Body of pancreas (tissue), 4 donors: ENCODE measurements at regions not wholly inside any gene's neighbourhood (a gene's known extent, or its start where the extent isn't known, plus 50 kb on each side); places are given as distances from the start of the nearest gene placed in this dataset.

Experiments
- ATAC-seq: fragments of 150-250 bp; one replicate; pipeline ENCODE4 v1.9.1; 2016
- DNase-seq, 4 donors: peaks; one replicate each; pipeline ENCODE4 v3.0.0-alpha.2; 2019
- H3K27ac ChIP-seq, 4 donors: fragments of 200-600 bp; sonication (generic); 1 replicate in 3 of 4; 2 replicates in 1 of 4; pipeline versions ENCODE4 v1.5.1 to v1.6.1; 2016 to 2019; ENCODE audit warnings: mild to moderate bottlenecking in 1 of 4, mixed read lengths in 1 of 4, moderate library complexity in 1 of 4
- H3K27me3 ChIP-seq, 2 donors: fragments of 200-600 bp; sonication (generic); one replicate each; pipeline ENCODE4 v1.6.0; 2016; ENCODE audit warnings: mild to moderate bottlenecking in 1 of 2
- H3K36me3 ChIP-seq, 2 donors: fragments of 200-600 bp; sonication (generic); replicated peaks in 1 of 2; 2 replicates each; pipeline ENCODE4 v1.5.1; 2016; ENCODE audit warnings: low read depth in 2 of 2; ENCODE audit not compliant: insufficient read depth in 1 of 2
- H3K4me1 ChIP-seq: fragments of 200-600 bp; sonication (generic); one replicate; pipeline ENCODE4 v1.6.0; 2016
- H3K4me3 ChIP-seq, 2 donors: fragments of 200-600 bp; sonication (generic); 1 replicate in 1 of 2; 2 replicates in 1 of 2; pipeline ENCODE4 v1.5.1; 2016 to 2019
- H3K9me3 ChIP-seq, 3 donors: fragments of 200-600 bp; sonication (generic); 1 replicate in 2 of 3; 2 replicates in 1 of 3; pipeline ENCODE4 v1.5.1; 2016
- POLR2A ChIP-seq, 3 donors: fragments of 450-650 bp; IDR thresholded peaks; one replicate each; pipeline ENCODE4 v1.6.1; 2016; ENCODE audit warnings: antibody characterized with exemption in 3 of 3, mild to moderate bottlenecking in 2 of 3
- WGBS, 2 donors: methylation state at CpG; one replicate each; pipeline ENCODE4 v1.1.5; 2017; 5-methylcytosine and 5-hydroxymethylcytosine counted together
- intact Hi-C: fragments of 100-400 bp; cut with DNase I; formaldehyde crosslinking; loops from one replicate; pipeline ENCODE4 v1.15.1; 2023
- TF ChIP-seq, protein P1 (sequence below), 7 experiments: fragments of 450-650 bp in 4 of 7; fragments of 200-600 bp in 3 of 7; sonication (generic) in 3 of 7; IDR thresholded peaks; one replicate each; pipeline ENCODE4 v1.5.1; 2016 to 2019; ENCODE audit warnings: antibody characterized with exemption in 7 of 7

- 96 to 98% methylated on average over 6 to 9 of the region's 9 CpGs for WGBS, 2 donors
- no peak for TF ChIP-seq POLR2A (IDR thresholded peaks at IDR 0.05)
- TF ChIP-seq, protein P1, sequence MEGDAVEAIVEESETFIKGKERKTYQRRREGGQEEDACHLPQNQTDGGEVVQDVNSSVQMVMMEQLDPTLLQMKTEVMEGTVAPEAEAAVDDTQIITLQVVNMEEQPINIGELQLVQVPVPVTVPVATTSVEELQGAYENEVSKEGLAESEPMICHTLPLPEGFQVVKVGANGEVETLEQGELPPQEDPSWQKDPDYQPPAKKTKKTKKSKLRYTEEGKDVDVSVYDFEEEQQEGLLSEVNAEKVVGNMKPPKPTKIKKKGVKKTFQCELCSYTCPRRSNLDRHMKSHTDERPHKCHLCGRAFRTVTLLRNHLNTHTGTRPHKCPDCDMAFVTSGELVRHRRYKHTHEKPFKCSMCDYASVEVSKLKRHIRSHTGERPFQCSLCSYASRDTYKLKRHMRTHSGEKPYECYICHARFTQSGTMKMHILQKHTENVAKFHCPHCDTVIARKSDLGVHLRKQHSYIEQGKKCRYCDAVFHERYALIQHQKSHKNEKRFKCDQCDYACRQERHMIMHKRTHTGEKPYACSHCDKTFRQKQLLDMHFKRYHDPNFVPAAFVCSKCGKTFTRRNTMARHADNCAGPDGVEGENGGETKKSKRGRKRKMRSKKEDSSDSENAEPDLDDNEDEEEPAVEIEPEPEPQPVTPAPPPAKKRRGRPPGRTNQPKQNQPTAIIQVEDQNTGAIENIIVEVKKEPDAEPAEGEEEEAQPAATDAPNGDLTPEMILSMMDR (IDR thresholded peaks at IDR 0.05) = no peak
- Histone ChIP-seq H3K27me3 (no peaks in the 10 kb centered on the region), H3K27ac (no peak overlapping the region), H3K36me3 (no peaks in the 10 kb centered on the region), H3K4me3 (no peak overlapping the region), H3K4me1 (no peaks in the 10 kb centered on the region), H3K9me3 (peaks cover 0 to 14% (median 0%) of the 10 kb centered on the region in 3 donors)
- intact Hi-C loops = no loop called here
- no peak for ATAC-seq
- DNase-seq = no peak
Observed at GRCh38 chr3:177899275-177900067, 636.8 kb upstream of the KCNMB2 start.

- Histone ChIP-seq H3K27me3 (no peaks in the 10 kb centered on the region), H3K4me3 (no peak overlapping the region), H3K9me3 (peaks cover 0 to 14% (median 0%) of the 10 kb centered on the region in 3 donors), H3K36me3 (no peaks in the 10 kb centered on the region), H3K4me1 (peaks cover 14% of the 10 kb centered on the region), H3K27ac (no peak overlapping the region)
- TF ChIP-seq POLR2A (IDR thresholded peaks at IDR 0.05) = no peak
- TF ChIP-seq, protein P1 (IDR thresholded peaks at IDR 0.05) = no peak
- intact Hi-C loops = no loop called here
- ATAC-seq (no peak), DNase-seq (no peak)
- 87 to 90% methylated on average over 5 of the region's 5 CpGs for WGBS, 2 donors
Observed at GRCh38 chr3:177902876-177903275, 633.4 kb upstream of the KCNMB2 start.

- ATAC-seq (no peak), DNase-seq (no peak)
- TF ChIP-seq, protein P1 (IDR thresholded peaks at IDR 0.05) = no peak
- Histone ChIP-seq H3K4me3 (no peak overlapping the region), H3K4me1 (peaks cover 14% of the 10 kb centered on the region), H3K27ac (peak overlapping the region; percentile 29 to 76 (median 64)), H3K9me3 (peaks cover 0 to 4% (median 0%) of the 10 kb centered on the region in 3 donors), H3K36me3 (no peaks in the 10 kb centered on the region), H3K27me3 (no peaks in the 10 kb centered on the region)
- intact Hi-C loops = no loop called here
Observed at GRCh38 chr3:177904621-177905020, 631.6 kb upstream of the KCNMB2 start.

DNA sequence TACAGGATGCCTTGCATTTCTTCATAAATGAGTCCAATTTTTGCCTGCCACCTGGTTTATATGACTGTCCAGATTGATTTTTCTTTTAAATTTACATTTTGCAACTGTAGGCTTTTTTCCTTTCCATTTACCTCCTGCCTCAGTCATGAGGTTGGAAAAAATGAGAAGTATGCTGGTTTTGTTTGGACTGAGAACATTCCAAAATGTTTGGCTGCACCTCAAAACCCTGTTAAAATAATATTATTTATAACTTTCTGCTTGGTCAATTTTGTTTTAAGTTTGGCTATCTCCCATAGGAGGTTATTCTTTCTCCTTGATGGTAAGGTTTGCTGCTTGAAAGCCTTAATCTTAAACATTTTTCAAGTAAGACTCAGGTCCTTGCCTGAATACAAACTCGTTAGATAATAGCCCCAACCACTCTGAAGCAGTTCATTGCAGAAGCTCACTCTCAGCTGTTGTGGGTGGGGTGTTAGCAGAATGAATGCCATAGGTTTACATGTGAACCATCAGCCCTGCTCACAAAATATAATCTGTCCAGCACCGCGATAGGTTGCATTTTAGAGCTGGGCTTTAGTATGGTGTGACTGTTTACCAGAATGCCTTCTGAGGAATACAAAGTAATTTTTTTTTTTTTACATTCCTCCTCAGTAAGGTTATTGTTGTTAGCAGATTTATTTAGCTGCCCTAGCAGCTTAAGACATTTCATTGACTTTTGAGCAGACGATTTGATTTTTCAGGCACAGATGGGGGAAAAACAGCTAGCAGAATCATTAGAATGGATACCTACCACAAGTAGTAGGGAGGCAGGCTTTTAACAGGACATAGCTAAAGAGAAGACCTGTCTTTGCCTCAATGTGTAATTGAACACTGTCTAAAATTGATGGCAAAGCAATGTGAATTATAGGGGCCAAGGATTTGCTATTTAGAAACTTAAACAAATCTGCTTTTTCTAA is 630.8 kb upstream of the KCNMB2 start:
- no peaks in the 10 kb centered on the region for H3K36me3 ChIP-seq
- TF ChIP-seq POLR2A (IDR thresholded peaks at IDR 0.05) = no peak
- TF ChIP-seq, protein P1 (IDR thresholded peaks at IDR 0.05) = no peak
- no peak for DNase-seq
- no peaks in the 10 kb centered on the region for H3K27me3 ChIP-seq
- ATAC-seq = peak; percentile 63
- WGBS, 2 donors = 38 to 46% methylated on average over 4 of the region's 4 CpGs
- no peaks in the 10 kb centered on the region for H3K9me3 ChIP-seq
- H3K27ac ChIP-seq = peak overlapping the region; percentile 18 to 76 (median 64)
- H3K4me3 ChIP-seq = no peak overlapping the region
- H3K4me1 ChIP-seq = peaks cover 14% of the 10 kb centered on the region
- intact Hi-C loops = no loop called here
